ENCODE measurements at regions not wholly inside any gene's neighbourhood (a gene's known extent, or its start where the extent isn't known, plus 50 kb on each side); places are given as distances from the start of the nearest gene placed in this dataset.

GRCh38 chr5:30475429-30475828 lies 718.1 kb upstream of the CDH6 start:
- H3K27ac ChIP-seq (ENCODE audit: low read depth): no peak overlapping the region
- no peak for DNase-seq (ENCODE audit: low spot score)
- H3K4me1 ChIP-seq (ENCODE audit: insufficient read depth): no peaks in the 10 kb centered on the region
- H3K4me2 ChIP-seq: no peak overlapping the region
- no peak overlapping the region for H2AFZ ChIP-seq
- H3K9me2 ChIP-seq (ENCODE audit: insufficient read depth): no peaks in the 10 kb centered on the region
- H4K20me1 ChIP-seq (replicated peaks; ENCODE audit: insufficient read depth): no peaks in the 10 kb centered on the region
- Mint-ChIP-seq H3K4me1 (no peaks in the 10 kb centered on the region), H3K4me3 (no peak overlapping the region), H3K27me3 (ENCODE audit: insufficient read depth, low read depth, poor library complexity) (no peaks in the 10 kb centered on the region), H3K27ac (no peak overlapping the region), H3K9me3 (peaks cover 37% of the 10 kb centered on the region), H3K36me3 (ENCODE audit: low read depth) (peaks cover 28% of the 10 kb centered on the region)
- no peaks in the 10 kb centered on the region for H3F3A ChIP-seq (replicated peaks; ENCODE audit: low read depth)
- no peak overlapping the region for H3K4me3 ChIP-seq
- H3K27me3 ChIP-seq (ENCODE audit: insufficient read depth): no peaks in the 10 kb centered on the region
- ATAC-seq: no peak
- no peaks in the 10 kb centered on the region for H3K79me2 ChIP-seq (replicated peaks; ENCODE audit: insufficient read depth)
- no peak for TF ChIP-seq ZNF462 (CRISPR knock-in tag; IDR thresholded peaks at IDR 0.05)
- TF ChIP-seq REST (IDR thresholded peaks at IDR 0.05; ENCODE audit: unreplicated experiment): no peak
- no peak for TF ChIP-seq CTCF (conservative IDR thresholded peaks at IDR 0.05; ENCODE audit: low read depth in 2 of 2)
- TF ChIP-seq EZH2phosphoT487 (IDR thresholded peaks at IDR 0.05; ENCODE audit: unreplicated experiment): no peak
- TF ChIP-seq POLR2AphosphoS5 (IDR thresholded peaks at IDR 0.05; ENCODE audit: low read depth): no peak
- no peak for TF ChIP-seq ETS1 (IDR thresholded peaks at IDR 0.05)
- TF ChIP-seq NANOG (IDR thresholded peaks at IDR 0.05; ENCODE audit: borderline replicate concordance): no peak
- TF ChIP-seq ZNF331 (CRISPR knock-in tag; IDR thresholded peaks at IDR 0.05; ENCODE audit: low read depth): no peak
- TF ChIP-seq JUNB (IDR thresholded peaks at IDR 0.05; ENCODE audit: unreplicated experiment): no peak
- no peak for TF ChIP-seq CREB1 (CRISPR knock-in tag; IDR thresholded peaks at IDR 0.05; ENCODE audit: low read depth)
- no peak for TF ChIP-seq ZNF114 (CRISPR knock-in tag; IDR thresholded peaks at IDR 0.05)
- TF ChIP-seq STAT1 (IDR thresholded peaks at IDR 0.05; ENCODE audit: unreplicated experiment): no peak
- TF ChIP-seq EZH2 (IDR thresholded peaks at IDR 0.05; ENCODE audit: low read depth, unreplicated experiment): no peak
- peaks cover 8% of the 10 kb centered on the region; the same call in 1 of the 2 replicates for H3K36me3 ChIP-seq (ENCODE audit: insufficient read depth)

All from GM23338 (cell line).